ENCODE measurements at regions not wholly inside any gene's neighbourhood (a gene's known extent, or its start where the extent isn't known, plus 50 kb on each side); places are given as distances from the start of the nearest gene placed in this dataset.

DNA sequence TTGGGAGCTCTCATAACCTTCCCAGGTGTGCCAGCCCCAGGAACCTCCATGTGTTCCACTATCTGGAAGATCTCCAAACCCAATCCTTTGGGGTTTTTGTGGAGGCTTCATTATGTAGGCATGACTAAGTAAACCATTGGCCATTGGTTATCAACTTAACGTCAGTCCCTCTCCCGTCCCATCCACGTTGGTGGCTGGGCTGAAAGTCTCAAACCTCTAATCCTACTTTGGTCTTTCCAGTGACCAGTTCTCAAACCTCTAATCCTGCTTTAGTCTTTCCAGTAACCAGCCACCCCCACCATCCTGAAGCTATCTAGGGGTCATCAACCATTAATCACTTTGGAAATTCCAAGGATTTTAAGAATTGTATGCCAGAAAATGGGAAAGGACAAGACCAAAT is 704.7 kb upstream of the TMEFF2 start:
- TF ChIP-seq, protein P1, sequence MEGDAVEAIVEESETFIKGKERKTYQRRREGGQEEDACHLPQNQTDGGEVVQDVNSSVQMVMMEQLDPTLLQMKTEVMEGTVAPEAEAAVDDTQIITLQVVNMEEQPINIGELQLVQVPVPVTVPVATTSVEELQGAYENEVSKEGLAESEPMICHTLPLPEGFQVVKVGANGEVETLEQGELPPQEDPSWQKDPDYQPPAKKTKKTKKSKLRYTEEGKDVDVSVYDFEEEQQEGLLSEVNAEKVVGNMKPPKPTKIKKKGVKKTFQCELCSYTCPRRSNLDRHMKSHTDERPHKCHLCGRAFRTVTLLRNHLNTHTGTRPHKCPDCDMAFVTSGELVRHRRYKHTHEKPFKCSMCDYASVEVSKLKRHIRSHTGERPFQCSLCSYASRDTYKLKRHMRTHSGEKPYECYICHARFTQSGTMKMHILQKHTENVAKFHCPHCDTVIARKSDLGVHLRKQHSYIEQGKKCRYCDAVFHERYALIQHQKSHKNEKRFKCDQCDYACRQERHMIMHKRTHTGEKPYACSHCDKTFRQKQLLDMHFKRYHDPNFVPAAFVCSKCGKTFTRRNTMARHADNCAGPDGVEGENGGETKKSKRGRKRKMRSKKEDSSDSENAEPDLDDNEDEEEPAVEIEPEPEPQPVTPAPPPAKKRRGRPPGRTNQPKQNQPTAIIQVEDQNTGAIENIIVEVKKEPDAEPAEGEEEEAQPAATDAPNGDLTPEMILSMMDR (IDR thresholded peaks at IDR 0.05; ENCODE audit: poor library complexity): no peak
- no peak for TF ChIP-seq EZH2 (IDR thresholded peaks at IDR 0.05; ENCODE audit: borderline replicate concordance)

Data from hepatocyte (in vitro differentiated cells).